Adrenal gland (tissue), 5 donors: ENCODE measurements at regions not wholly inside any gene's neighbourhood (a gene's known extent, or its start where the extent isn't known, plus 50 kb on each side); places are given as distances from the start of the nearest gene placed in this dataset.

Experiments
- POLR2A ChIP-seq, 2 donors: fragments of 450-650 bp; IDR thresholded peaks; one replicate each; pipeline ENCODE4 v1.6.1; 2017; ENCODE audit warnings: antibody characterized with exemption in 2 of 2, mild to moderate bottlenecking in 2 of 2, moderate library complexity in 1 of 2
- TF ChIP-seq, protein P1 (sequence below), 6 experiments: fragments of 450-650 bp in 4 of 6; fragments of 200-600 bp in 2 of 6; sonication (generic) in 1 of 6; IDR thresholded peaks; 1 replicate in 5 of 6; 2 replicates in 1 of 6; pipeline versions ENCODE4 v1.5.1 to v1.8.0; 2016 to 2021; ENCODE audit warnings: antibody characterized with exemption in 6 of 6, mild to moderate bottlenecking in 2 of 6, moderate library complexity in 1 of 6
- donor health status: DM: no; HTN: no; CAD: no.

DNA sequence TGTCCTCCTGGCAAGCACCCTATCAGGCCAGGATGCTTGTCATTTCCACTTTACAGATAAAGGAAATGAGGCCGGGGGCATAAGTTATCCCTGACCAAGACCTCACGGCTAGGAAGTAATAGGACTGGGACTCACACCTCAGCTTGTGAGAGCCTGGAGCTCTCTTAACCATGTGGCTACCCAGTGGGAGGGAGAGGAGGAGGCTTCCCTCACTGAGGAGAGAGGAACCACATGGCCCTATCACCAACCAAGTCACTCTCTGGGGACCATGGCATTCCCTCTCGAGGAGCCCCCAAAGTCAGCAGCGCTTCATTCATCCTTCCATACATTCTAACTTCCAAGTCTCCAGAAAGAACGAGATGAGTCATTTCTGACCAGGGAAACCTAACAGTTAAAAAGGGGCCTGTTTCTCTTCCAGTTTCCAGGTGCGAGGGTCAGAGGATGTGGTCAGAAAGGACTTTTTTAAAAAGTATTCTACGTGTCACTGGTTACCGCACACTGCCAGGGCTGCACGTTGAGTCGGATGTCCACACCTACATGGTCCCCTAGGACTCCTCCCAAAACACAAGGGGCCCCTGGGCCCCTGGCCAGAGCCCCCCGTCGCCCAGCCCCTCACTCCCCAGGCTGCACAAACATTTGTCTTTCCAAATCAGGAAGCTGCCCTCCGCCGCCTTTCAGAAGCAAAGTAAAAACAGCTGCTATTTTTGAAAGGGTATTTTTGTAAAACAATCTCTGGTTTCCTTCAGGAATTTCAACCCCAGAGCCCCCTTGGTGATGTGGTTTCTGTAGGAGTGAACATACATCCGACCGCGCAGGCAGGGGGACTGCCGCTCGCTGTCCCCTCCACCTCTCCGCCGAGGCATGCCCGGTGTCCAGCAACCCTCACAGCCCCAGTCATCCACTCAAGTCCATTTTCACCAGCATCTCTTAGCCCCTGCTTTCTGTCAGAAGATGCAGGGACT lies 128.2 kb upstream of the CHST15 start:
- TF ChIP-seq, protein P1, sequence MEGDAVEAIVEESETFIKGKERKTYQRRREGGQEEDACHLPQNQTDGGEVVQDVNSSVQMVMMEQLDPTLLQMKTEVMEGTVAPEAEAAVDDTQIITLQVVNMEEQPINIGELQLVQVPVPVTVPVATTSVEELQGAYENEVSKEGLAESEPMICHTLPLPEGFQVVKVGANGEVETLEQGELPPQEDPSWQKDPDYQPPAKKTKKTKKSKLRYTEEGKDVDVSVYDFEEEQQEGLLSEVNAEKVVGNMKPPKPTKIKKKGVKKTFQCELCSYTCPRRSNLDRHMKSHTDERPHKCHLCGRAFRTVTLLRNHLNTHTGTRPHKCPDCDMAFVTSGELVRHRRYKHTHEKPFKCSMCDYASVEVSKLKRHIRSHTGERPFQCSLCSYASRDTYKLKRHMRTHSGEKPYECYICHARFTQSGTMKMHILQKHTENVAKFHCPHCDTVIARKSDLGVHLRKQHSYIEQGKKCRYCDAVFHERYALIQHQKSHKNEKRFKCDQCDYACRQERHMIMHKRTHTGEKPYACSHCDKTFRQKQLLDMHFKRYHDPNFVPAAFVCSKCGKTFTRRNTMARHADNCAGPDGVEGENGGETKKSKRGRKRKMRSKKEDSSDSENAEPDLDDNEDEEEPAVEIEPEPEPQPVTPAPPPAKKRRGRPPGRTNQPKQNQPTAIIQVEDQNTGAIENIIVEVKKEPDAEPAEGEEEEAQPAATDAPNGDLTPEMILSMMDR (IDR thresholded peaks at IDR 0.05), result no peak
- peak in 1 of 2 donors; percentile 7 for TF ChIP-seq POLR2A (IDR thresholded peaks at IDR 0.05)
